Subcutaneous abdominal adipose tissue (tissue), 5 donors: ENCODE measurements at regions not wholly inside any gene's neighbourhood (a gene's known extent, or its start where the extent isn't known, plus 50 kb on each side); places are given as distances from the start of the nearest gene placed in this dataset.
"Not testable (repeated sequence)": the region's sequence is repeated elsewhere in the genome, so short reads cannot be mapped to it uniquely, and the experiment has no call there.

Experiments used
- H3K27ac ChIP-seq: one replicate; pipeline ENCODE4 v1.7.0; 2013; ENCODE audit warnings: low read depth, mild to moderate bottlenecking, inconsistent platforms, low read length, moderate library complexity
- H3K27me3 ChIP-seq, 5 donors: one replicate each; pipeline ENCODE4 v1.7.0; 2013; ENCODE audit warnings: low read length in 5 of 5, inconsistent platforms in 1 of 5; ENCODE audit not compliant: control insufficient read depth in 5 of 5, insufficient read depth in 4 of 5
- H3K36me3 ChIP-seq, 5 donors: one replicate each; pipeline ENCODE4 v1.7.0; 2013; ENCODE audit warnings: low read length in 5 of 5; ENCODE audit not compliant: control insufficient read depth in 5 of 5, insufficient read depth in 5 of 5
- H3K4me1 ChIP-seq, 5 donors: one replicate each; pipeline ENCODE4 v1.7.0; 2013; ENCODE audit warnings: low read length in 5 of 5, mild to moderate bottlenecking in 3 of 5, moderate library complexity in 1 of 5; ENCODE audit not compliant: control insufficient read depth in 5 of 5, insufficient read depth in 5 of 5
- H3K4me3 ChIP-seq, 5 donors: one replicate each; pipeline ENCODE4 v1.7.0; 2013; ENCODE audit warnings: low read length in 5 of 5, low read depth in 1 of 5
- H3K9ac ChIP-seq, 5 donors: one replicate each; pipeline ENCODE4 v1.7.0; 2013; ENCODE audit warnings: low read length in 5 of 5, mild to moderate bottlenecking in 4 of 5, moderate library complexity in 3 of 5
- H3K9me3 ChIP-seq, 5 donors: one replicate each; pipeline ENCODE4 v1.7.0; 2013; ENCODE audit warnings: low read length in 5 of 5; ENCODE audit not compliant: control insufficient read depth in 5 of 5
- donor health status: healthy.
- donor health status: healthy.
- donor health status: healthy.
- donor health status: healthy.
- donor health status: healthy.

GRCh38 chr13:109274188-109274821 lies 512.1 kb downstream of the IRS2 start:
- no peaks in the 10 kb centered on the region for H3K4me1 ChIP-seq
- no peaks in the 10 kb centered on the region for H3K36me3 ChIP-seq
- H3K4me3 ChIP-seq: no peak overlapping the region
- no peak overlapping the region for H3K9ac ChIP-seq
- H3K27ac ChIP-seq: no peak overlapping the region
- no peaks in the 10 kb centered on the region for H3K9me3 ChIP-seq
- no peaks in the 10 kb centered on the region for H3K27me3 ChIP-seq

DNA sequence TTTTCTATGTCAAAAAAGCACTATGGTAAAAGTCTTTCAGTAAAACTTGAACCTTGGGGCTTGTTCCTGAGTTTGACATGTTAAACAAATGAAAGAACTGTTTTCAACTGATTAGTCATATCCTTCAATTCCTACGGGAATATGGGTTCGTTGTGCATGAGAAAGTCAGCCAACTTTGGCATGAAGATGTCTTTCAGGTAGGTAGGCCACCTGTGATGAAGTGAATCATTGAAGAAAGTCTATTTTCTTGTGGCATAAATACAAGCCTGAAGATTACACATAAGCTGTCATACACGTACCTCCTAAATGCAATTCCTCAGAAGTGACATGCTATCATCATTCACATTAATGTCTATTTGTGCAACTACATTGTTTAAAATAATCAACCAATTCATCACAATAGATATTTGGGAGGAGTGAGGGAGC lies 513.0 kb downstream of the IRS2 start:
- H3K9me3 ChIP-seq: no peaks in the 10 kb centered on the region

DNA sequence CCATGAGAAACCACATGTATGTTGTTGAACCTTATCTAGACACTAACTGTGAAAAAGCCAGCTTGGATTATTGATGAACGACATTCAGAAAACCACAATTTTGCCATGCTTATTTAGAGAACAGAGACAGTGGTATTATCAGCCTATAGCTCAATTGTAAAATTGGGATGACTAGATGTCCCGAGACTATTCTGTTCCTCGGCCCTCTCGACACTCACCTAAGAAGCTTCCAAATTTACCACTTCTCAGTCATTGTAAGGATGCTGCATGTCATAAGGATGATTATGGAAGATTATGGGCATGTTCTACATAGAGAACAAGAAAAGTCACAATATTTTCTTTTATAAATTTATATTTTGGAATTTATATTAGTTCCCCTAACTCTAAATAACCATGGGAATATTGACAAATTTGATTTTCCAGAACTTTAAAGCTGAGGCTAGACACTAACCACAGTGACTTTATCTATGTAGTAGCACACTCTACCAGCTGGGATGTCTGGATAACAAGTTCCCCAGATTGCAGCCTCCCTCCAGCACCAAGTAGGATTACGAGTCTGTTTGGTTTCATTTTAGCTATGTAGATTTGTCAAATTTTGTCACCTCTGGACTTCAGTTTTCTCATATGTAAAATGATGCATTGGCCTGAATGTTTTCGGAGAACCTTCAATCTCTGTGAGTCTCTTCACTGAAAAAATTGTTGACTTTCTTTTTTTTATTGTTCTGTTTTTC lies 513.6 kb downstream of the IRS2 start:
- Histone ChIP-seq H3K27ac (no peak overlapping the region), H3K9ac (no peak overlapping the region), H3K36me3 (no peaks in the 10 kb centered on the region), H3K27me3 (no peaks in the 10 kb centered on the region), H3K4me1 (no peaks in the 10 kb centered on the region), H3K4me3 (no peak overlapping the region), H3K9me3 (no peaks in the 10 kb centered on the region)

More for the DNA sequence above, 513.0 kb downstream of the IRS2 start:
- Histone ChIP-seq H3K4me1 (no peaks in the 10 kb centered on the region), H3K36me3 (no peaks in the 10 kb centered on the region), H3K27ac (no peak overlapping the region), H3K4me3 (no peak overlapping the region), H3K27me3 (no peaks in the 10 kb centered on the region), H3K9ac (no peak overlapping the region)

- H3K9ac ChIP-seq: no peak overlapping the region
- no peaks in the 10 kb centered on the region for H3K36me3 ChIP-seq
- no peak overlapping the region for H3K27ac ChIP-seq
- no peaks in the 10 kb centered on the region for H3K27me3 ChIP-seq
- H3K4me1 ChIP-seq: no peaks in the 10 kb centered on the region
- H3K9me3 ChIP-seq: no peaks in the 10 kb centered on the region
- no peak overlapping the region for H3K4me3 ChIP-seq
Measured at GRCh38 chr13:109271555-109272541, 514.5 kb downstream of the IRS2 start.

GRCh38 chr13:109271061-109271460 lies 515.3 kb downstream of the IRS2 start:
- no peak overlapping the region for H3K27ac ChIP-seq
- H3K9ac ChIP-seq: no peak overlapping the region
- no peak overlapping the region for H3K4me3 ChIP-seq
- no peaks in the 10 kb centered on the region for H3K9me3 ChIP-seq
- no peaks in the 10 kb centered on the region for H3K36me3 ChIP-seq
- H3K4me1 ChIP-seq: no peaks in the 10 kb centered on the region
- no peaks in the 10 kb centered on the region for H3K27me3 ChIP-seq

DNA sequence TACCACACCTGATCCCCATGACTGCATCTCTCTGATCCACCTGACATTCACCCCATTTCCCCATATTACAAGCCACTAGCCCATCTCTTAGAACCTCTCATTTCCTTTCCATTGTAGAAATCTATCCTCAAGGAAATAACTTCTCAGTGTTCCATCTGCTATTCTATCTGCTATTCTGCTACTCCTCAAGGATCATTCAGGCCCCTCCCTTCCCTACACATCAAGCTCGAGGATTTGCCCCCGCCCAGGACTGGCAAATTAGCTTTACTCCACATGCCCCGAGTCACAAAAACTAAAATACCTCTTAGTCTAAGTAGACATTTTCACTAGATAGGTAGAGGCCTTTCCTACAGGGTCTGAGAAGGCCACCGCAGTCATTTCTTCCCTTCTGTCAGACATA lies 517.0 kb downstream of the IRS2 start:
- not testable (repeated sequence) for H3K27me3 ChIP-seq, H3K4me1 ChIP-seq, H3K4me3 ChIP-seq

GRCh38 chr13:109268492-109268891 lies 517.9 kb downstream of the IRS2 start:
- not testable (repeated sequence) for H3K36me3 ChIP-seq, H3K27me3 ChIP-seq, H3K4me1 ChIP-seq, H3K9ac ChIP-seq, H3K9me3 ChIP-seq, H3K27ac ChIP-seq, H3K4me3 ChIP-seq

More for the DNA sequence above, 517.0 kb downstream of the IRS2 start:
- H3K9ac ChIP-seq, H3K9me3 ChIP-seq, H3K36me3 ChIP-seq, H3K27ac ChIP-seq: not testable (repeated sequence)

DNA sequence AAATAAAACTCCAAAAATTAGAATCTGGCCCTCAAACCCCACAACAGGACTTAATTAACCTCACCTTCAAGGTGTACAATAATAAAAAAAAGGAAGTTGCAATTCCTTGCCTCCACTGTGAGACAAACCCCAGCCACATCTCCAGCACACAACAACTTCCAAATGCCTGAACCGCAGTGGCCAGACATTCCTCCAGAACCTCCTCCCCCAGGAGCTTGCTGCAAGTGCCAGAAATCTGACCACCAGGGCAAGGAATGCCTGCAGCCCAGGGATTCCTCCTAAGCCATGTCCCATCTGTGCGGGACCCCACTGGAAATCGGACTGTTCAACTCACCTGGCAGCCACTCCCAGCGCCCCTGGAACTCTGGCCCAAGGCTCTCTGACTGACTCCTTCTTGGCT lies 519.0 kb downstream of the IRS2 start:
- H3K9me3 ChIP-seq, H3K4me3 ChIP-seq, H3K27ac ChIP-seq, H3K9ac ChIP-seq, H3K27me3 ChIP-seq, H3K4me1 ChIP-seq, H3K36me3 ChIP-seq: not testable (repeated sequence)

GRCh38 chr13:109265438-109265742 lies 521.0 kb downstream of the IRS2 start:
- H3K4me1 ChIP-seq, H3K9ac ChIP-seq, H3K4me3 ChIP-seq, H3K27ac ChIP-seq, H3K36me3 ChIP-seq, H3K9me3 ChIP-seq, H3K27me3 ChIP-seq: not testable (repeated sequence)
